Uterus (tissue), 2 donors: ENCODE measurements at regions not wholly inside any gene's neighbourhood (a gene's known extent, or its start where the extent isn't known, plus 50 kb on each side); places are given as distances from the start of the nearest gene placed in this dataset.

Experiments
- CTCF ChIP-seq, 4 experiments: fragments of 200-600 bp in 2 of 4; fragments of 450-650 bp in 2 of 4; sonication (generic) in 2 of 4; IDR thresholded peaks; one replicate each; pipeline ENCODE4 v1.5.1; 2016 to 2019; ENCODE audit warnings: antibody characterized with exemption in 4 of 4, mild to moderate bottlenecking in 2 of 4, moderate library complexity in 1 of 4
- POLR2A ChIP-seq, 2 donors: fragments of 450-650 bp; IDR thresholded peaks; one replicate each; pipeline ENCODE4 v1.6.1; 2016; ENCODE audit warnings: antibody characterized with exemption in 2 of 2, mild to moderate bottlenecking in 1 of 2, moderate library complexity in 1 of 2

- no peak for TF ChIP-seq CTCF (IDR thresholded peaks at IDR 0.05)
- no peak for TF ChIP-seq POLR2A (IDR thresholded peaks at IDR 0.05)
Observed at GRCh38 chr5:51996356-51996861, 613.2 kb downstream of the ISL1 start.
